Hepatocyte (in vitro differentiated cells): ENCODE measurements at regions not wholly inside any gene's neighbourhood (a gene's known extent, or its start where the extent isn't known, plus 50 kb on each side); places are given as distances from the start of the nearest gene placed in this dataset.

Experiments used
- DNase-seq: peaks from one replicate; pipeline ENCODE4 v3.0.0-alpha.2; 2016; ENCODE audit warnings: low spot score
- H2AFZ ChIP-seq: fragments of 200-600 bp; sonication (generic); 2 replicates; pipeline ENCODE4 v1.6.0; 2016; ENCODE audit warnings: antibody characterized with exemption, mild to moderate bottlenecking
- H3K27ac ChIP-seq: fragments of 200-600 bp; sonication (generic); 2 replicates; pipeline ENCODE4 v1.5.1; 2016; ENCODE audit warnings: mild to moderate bottlenecking
- H3K27me3 ChIP-seq: fragments of 200-600 bp; sonication (generic); 2 replicates; pipeline ENCODE4 v1.6.1; 2016
- H3K36me3 ChIP-seq: fragments of 200-600 bp; sonication (generic); replicated peaks from 2 replicates; pipeline ENCODE4 v1.5.1; 2016; ENCODE audit warnings: low read depth; ENCODE audit not compliant: insufficient read depth
- H3K4me1 ChIP-seq: fragments of 200-600 bp; sonication (generic); 2 replicates; pipeline ENCODE4 v1.5.1; 2016; ENCODE audit warnings: mild to moderate bottlenecking, moderate library complexity; ENCODE audit not compliant: insufficient read depth
- H3K4me2 ChIP-seq: fragments of 200-600 bp; sonication (generic); 2 replicates; pipeline ENCODE4 v1.6.0; 2016
- H3K4me3 ChIP-seq: fragments of 200-600 bp; sonication (generic); 2 replicates; pipeline ENCODE4 v1.5.1; 2016; ENCODE audit warnings: mild to moderate bottlenecking
- H3K79me2 ChIP-seq: fragments of 200-600 bp; sonication (generic); 2 replicates; pipeline ENCODE4 v1.6.0; 2017; ENCODE audit warnings: mild to moderate bottlenecking
- H3K9me2 ChIP-seq: fragments of 200-600 bp; sonication (generic); replicated peaks from 2 replicates; pipeline ENCODE4 v1.6.0; 2017; ENCODE audit warnings: mild to moderate bottlenecking; ENCODE audit not compliant: insufficient read depth
- H3K9me3 ChIP-seq: fragments of 200-600 bp; sonication (generic); 2 replicates; pipeline ENCODE4 v1.5.1; 2016; ENCODE audit warnings: low read depth, mild to moderate bottlenecking
- H4K20me1 ChIP-seq: fragments of 200-600 bp; sonication (generic); 2 replicates; pipeline ENCODE4 v1.6.0; 2016; ENCODE audit warnings: mild to moderate bottlenecking; ENCODE audit not compliant: insufficient read depth, poor library complexity, severe bottlenecking
- EZH2 ChIP-seq: fragments of 200-600 bp; sonication (generic); IDR thresholded peaks from 2 replicates; pipeline ENCODE4 v1.6.1; 2016; ENCODE audit warnings: antibody characterized with exemption, mild to moderate bottlenecking, borderline replicate concordance
- EZH2phosphoT487 ChIP-seq: fragments of 200-600 bp; sonication (generic); IDR thresholded peaks from one replicate; pipeline ENCODE4 v1.6.1; 2018; ENCODE audit warnings: antibody characterized with exemption, mild to moderate bottlenecking, low read depth, moderate library complexity; ENCODE audit not compliant: unreplicated experiment, severe bottlenecking
- WGBS: methylation state at CpG from one replicate; pipeline ENCODE4 v1.1.6; 2016; ENCODE audit warnings: low lambda C conversion rate; ENCODE audit errors: missing lambda C conversion rate; 5-methylcytosine and 5-hydroxymethylcytosine counted together
- TF ChIP-seq, protein P1 (sequence below): fragments of 200-600 bp; sonication (generic); IDR thresholded peaks from 2 replicates; pipeline ENCODE4 v1.5.1; 2016; ENCODE audit warnings: antibody characterized with exemption, mild to moderate bottlenecking; ENCODE audit not compliant: poor library complexity

DNA sequence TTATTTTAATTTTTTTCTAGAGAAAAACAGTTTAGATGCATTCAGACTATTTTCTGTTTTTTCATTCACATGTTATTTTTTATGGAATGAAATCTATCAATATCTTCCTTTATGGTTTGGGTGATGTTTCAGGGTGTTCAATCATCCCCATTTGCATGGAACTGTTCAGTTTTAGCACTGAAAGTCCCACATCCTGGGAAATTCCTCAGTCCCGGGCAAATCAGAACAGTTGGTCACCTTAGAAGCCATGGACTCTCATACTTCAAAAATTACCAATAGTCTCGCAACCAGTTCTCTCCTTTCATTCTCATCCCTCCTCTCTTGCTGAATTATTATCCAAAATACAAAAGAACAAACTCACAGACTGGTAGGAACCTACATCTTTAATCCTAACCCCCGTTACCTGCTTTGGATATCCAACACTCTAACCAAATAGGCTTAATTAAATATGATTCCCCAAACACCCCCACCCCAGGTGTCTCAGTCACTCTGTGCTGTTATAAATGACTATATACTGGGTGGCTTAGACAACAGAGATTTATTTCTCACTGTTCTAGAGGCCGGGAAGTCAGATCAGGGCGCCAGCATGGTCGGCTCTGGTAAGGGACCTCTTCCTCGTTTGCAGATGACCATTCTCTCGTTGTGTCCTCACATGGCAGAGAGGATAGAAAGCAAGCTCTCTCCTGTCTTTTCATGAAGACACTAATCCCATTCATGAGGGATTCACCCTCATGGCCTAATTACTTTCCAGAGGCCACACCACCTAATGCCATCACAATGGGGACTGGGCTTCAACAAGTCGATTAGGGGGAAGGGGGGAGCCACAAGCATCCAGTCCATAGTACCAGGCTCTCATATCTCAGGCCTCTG, 57.7 kb upstream of the SLC1A4 start:
- peaks cover 4% of the 10 kb centered on the region for H3K27me3 ChIP-seq
- H3K4me1 ChIP-seq = no peaks in the 10 kb centered on the region
- H2AFZ ChIP-seq = no peak overlapping the region
- no peak overlapping the region for H3K27ac ChIP-seq
- no peak overlapping the region for H3K4me3 ChIP-seq
- H3K9me3 ChIP-seq = no peaks in the 10 kb centered on the region
- H3K79me2 ChIP-seq = no peaks in the 10 kb centered on the region
- H3K4me2 ChIP-seq = no peak overlapping the region
- H3K9me2 ChIP-seq = no peaks in the 10 kb centered on the region
- H4K20me1 ChIP-seq = no peaks in the 10 kb centered on the region
- TF ChIP-seq, protein P1, sequence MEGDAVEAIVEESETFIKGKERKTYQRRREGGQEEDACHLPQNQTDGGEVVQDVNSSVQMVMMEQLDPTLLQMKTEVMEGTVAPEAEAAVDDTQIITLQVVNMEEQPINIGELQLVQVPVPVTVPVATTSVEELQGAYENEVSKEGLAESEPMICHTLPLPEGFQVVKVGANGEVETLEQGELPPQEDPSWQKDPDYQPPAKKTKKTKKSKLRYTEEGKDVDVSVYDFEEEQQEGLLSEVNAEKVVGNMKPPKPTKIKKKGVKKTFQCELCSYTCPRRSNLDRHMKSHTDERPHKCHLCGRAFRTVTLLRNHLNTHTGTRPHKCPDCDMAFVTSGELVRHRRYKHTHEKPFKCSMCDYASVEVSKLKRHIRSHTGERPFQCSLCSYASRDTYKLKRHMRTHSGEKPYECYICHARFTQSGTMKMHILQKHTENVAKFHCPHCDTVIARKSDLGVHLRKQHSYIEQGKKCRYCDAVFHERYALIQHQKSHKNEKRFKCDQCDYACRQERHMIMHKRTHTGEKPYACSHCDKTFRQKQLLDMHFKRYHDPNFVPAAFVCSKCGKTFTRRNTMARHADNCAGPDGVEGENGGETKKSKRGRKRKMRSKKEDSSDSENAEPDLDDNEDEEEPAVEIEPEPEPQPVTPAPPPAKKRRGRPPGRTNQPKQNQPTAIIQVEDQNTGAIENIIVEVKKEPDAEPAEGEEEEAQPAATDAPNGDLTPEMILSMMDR = no peak
- TF ChIP-seq EZH2 = no peak
- TF ChIP-seq EZH2phosphoT487 = no peak
- 88% methylated on average over 9 of the region's 9 CpGs for WGBS
- DNase-seq = no peak
- H3K36me3 ChIP-seq = no peaks in the 10 kb centered on the region

DNA sequence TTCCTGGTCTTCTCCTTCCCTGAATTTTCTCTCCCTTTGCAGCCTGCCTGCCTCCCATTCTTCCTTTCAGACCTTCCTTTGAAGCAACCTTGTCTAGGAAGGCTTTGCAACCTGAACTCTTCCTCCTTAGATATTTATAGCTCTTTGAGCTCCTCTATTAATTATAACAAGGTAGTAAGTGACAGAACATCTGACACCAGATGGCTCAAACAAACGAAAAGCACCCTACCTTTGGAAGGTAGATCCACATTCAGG, 57.2 kb upstream of the SLC1A4 start:
- H3K9me2 ChIP-seq = no peaks in the 10 kb centered on the region
- H4K20me1 ChIP-seq = no peaks in the 10 kb centered on the region
- WGBS = 83% methylated on average over 1 of the region's 1 CpG
- no peak overlapping the region for H3K4me3 ChIP-seq
- no peak overlapping the region for H3K27ac ChIP-seq
- TF ChIP-seq EZH2phosphoT487 (no peak), EZH2 (no peak)
- TF ChIP-seq, protein P1 = no peak
- DNase-seq = no peak
- peaks cover 4% of the 10 kb centered on the region for H3K27me3 ChIP-seq
- H3K4me2 ChIP-seq = no peak overlapping the region
- H2AFZ ChIP-seq = no peak overlapping the region
- H3K79me2 ChIP-seq = no peaks in the 10 kb centered on the region
- no peaks in the 10 kb centered on the region for H3K4me1 ChIP-seq
- no peaks in the 10 kb centered on the region for H3K9me3 ChIP-seq
- H3K36me3 ChIP-seq = no peaks in the 10 kb centered on the region

DNA sequence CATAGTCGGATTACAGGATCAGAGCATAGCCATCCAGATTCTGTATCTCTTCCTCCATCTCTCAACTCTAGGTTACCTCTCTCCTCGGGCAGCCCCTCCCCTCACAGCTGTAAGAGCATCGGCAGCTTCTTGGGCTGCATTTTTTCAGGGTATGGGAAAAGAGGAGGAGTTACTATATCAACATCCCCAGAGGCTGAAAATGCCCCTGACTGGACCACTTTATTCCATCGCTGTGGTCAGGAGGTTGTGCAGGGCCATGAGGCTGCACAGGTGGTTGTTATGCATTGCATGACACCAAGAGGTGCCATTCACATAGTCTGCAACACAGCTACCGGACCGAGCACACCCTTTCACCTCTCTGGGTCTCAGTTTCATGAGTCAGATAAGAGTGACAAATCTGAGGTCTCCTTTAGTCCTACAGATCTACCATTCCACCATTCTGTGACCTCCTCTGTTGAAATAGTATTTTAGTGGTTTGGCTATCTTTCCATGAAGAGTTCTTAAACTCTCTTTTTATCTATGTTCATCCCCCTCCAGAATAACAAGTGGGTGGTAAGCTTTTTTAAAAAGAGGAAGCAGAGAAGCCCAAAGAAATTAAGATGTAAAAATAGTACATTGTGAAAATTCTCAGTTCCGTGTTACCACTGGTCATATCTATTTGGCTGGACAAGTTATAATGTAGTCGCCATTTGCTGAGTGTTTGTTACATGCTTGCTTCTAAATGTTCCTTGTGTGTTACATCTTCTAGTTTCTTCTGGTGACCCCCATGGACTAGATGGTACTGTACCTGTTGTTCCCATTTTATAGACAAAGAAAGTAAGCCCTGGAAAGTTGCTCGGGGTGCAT, 56.6 kb upstream of the SLC1A4 start:
- Histone ChIP-seq H3K4me3 (no peak overlapping the region), H3K27ac (no peak overlapping the region), H3K9me3 (no peaks in the 10 kb centered on the region), H3K9me2 (no peaks in the 10 kb centered on the region), H4K20me1 (no peaks in the 10 kb centered on the region), H3K36me3 (no peaks in the 10 kb centered on the region), H3K27me3 (peaks cover 4% of the 10 kb centered on the region), H3K79me2 (no peaks in the 10 kb centered on the region), H2AFZ (no peak overlapping the region), H3K4me2 (no peak overlapping the region), H3K4me1 (no peaks in the 10 kb centered on the region)
- TF ChIP-seq, protein P1 = no peak
- TF ChIP-seq EZH2phosphoT487 (no peak), EZH2 (no peak)
- WGBS = 85% methylated on average over 9 of the region's 9 CpGs
- no peak for DNase-seq
